OCI-LY3 (cell line): ENCODE measurements at regions not wholly inside any gene's neighbourhood (a gene's known extent, or its start where the extent isn't known, plus 50 kb on each side); places are given as distances from the start of the nearest gene placed in this dataset.

Experiments
- H2AFZ ChIP-seq: fragments of 200-600, 300-600 bp; shearing (Covaris generic); 2 replicates; pipeline ENCODE4 v1.6.0; 2014; ENCODE audit warnings: antibody characterized with exemption, low read depth, low read length
- H3K27ac ChIP-seq: fragments of 200-600, 300-600 bp; sonication (generic); 2 replicates; pipeline ENCODE4 v1.5.1; 2014; ENCODE audit warnings: mild to moderate bottlenecking, low read length, moderate library complexity, mixed read lengths
- H3K27me3 ChIP-seq: fragments of 200-600, 300-600 bp; sonication (generic); 2 replicates; pipeline ENCODE4 v1.6.1; 2014; ENCODE audit warnings: low read depth, low read length, mixed read lengths
- H3K36me3 ChIP-seq: fragments of 200-600, 300-600 bp; sonication (generic); replicated peaks from 2 replicates; pipeline ENCODE3; 2014; ENCODE audit warnings: low read depth, low read length, mixed read lengths
- H3K4me1 ChIP-seq: fragments of 300-600, 200-600 bp; sonication (generic); 2 replicates; pipeline ENCODE4 v1.6.1; 2014; ENCODE audit warnings: low read length, mixed read lengths
- H3K4me2 ChIP-seq: fragments of 200-600, 300-600 bp; sonication (generic); 2 replicates; pipeline ENCODE4 v1.6.1; 2014; ENCODE audit warnings: low read length, mixed read lengths
- H3K4me3 ChIP-seq: fragments of 300-600, 200-600 bp; sonication (generic); 2 replicates; pipeline ENCODE4 v1.5.1; 2014; ENCODE audit warnings: antibody characterized with exemption, mild to moderate bottlenecking, low read length, moderate library complexity
- H3K79me2 ChIP-seq: fragments of 300-600, 200-600 bp; shearing (Covaris generic); 2 replicates; pipeline ENCODE4 v1.6.1; 2014; ENCODE audit warnings: mild to moderate bottlenecking, low read length, mixed read lengths
- H3K9ac ChIP-seq: fragments of 300-600, 200-600 bp; shearing (Covaris generic); 2 replicates; pipeline ENCODE4 v1.6.0; 2014; ENCODE audit warnings: mild to moderate bottlenecking, low read length, moderate library complexity
- H3K9me3 ChIP-seq: fragments of 200-600, 300-600 bp; shearing (Covaris generic); 2 replicates; pipeline ENCODE4 v1.6.1; 2014; ENCODE audit warnings: low read length, mixed read lengths; ENCODE audit not compliant: insufficient read depth
- H4K20me1 ChIP-seq: fragments of 200-600, 300-600 bp; sonication (generic); 2 replicates; pipeline ENCODE4 v1.6.1; 2016; ENCODE audit warnings: low read length, mixed read lengths; ENCODE audit not compliant: insufficient read depth
- CTCF ChIP-seq: fragments of 200-600, 300-600 bp; sonication (generic); IDR thresholded peaks from 2 replicates; pipeline ENCODE4 v1.5.1; 2014; ENCODE audit warnings: antibody characterized with exemption, low read length, low read depth
- EZH2phosphoT487 ChIP-seq: fragments of 200-600 bp; shearing (Covaris generic); IDR thresholded peaks from 2 replicates; pipeline ENCODE4 v1.6.1; 2018; ENCODE audit warnings: antibody characterized with exemption, mixed run types, low read depth

- H3K9ac ChIP-seq: no peak overlapping the region
- H3K4me2 ChIP-seq: no peak overlapping the region
- no peak overlapping the region for H2AFZ ChIP-seq
- no peaks in the 10 kb centered on the region for H3K4me1 ChIP-seq
- no peaks in the 10 kb centered on the region for H3K9me3 ChIP-seq
- TF ChIP-seq CTCF (no peak), EZH2phosphoT487 (no peak)
- H3K27me3 ChIP-seq: no peaks in the 10 kb centered on the region
- H3K36me3 ChIP-seq: no peaks in the 10 kb centered on the region
- H4K20me1 ChIP-seq: no peaks in the 10 kb centered on the region
- H3K27ac ChIP-seq: no peak overlapping the region
- no peaks in the 10 kb centered on the region for H3K79me2 ChIP-seq
- no peak overlapping the region for H3K4me3 ChIP-seq
Observed at GRCh38 chr10:126849646-126850045, 55.6 kb upstream of the DOCK1 start.

GRCh38 chr10:126851414-126852108 is 53.7 kb upstream of the DOCK1 start:
- H2AFZ ChIP-seq: no peak overlapping the region
- H3K4me1 ChIP-seq: no peaks in the 10 kb centered on the region
- H4K20me1 ChIP-seq: no peaks in the 10 kb centered on the region
- no peak overlapping the region for H3K27ac ChIP-seq
- TF ChIP-seq CTCF: no peak
- no peak for TF ChIP-seq EZH2phosphoT487
- no peak overlapping the region for H3K4me3 ChIP-seq
- H3K27me3 ChIP-seq: no peaks in the 10 kb centered on the region
- H3K9ac ChIP-seq: no peak overlapping the region
- no peaks in the 10 kb centered on the region for H3K36me3 ChIP-seq
- no peak overlapping the region for H3K4me2 ChIP-seq
- no peaks in the 10 kb centered on the region for H3K79me2 ChIP-seq
- H3K9me3 ChIP-seq: no peaks in the 10 kb centered on the region

- H3K27ac ChIP-seq: no peak overlapping the region
- H3K9ac ChIP-seq: no peak overlapping the region
- no peak overlapping the region for H3K4me2 ChIP-seq
- no peaks in the 10 kb centered on the region for H3K4me1 ChIP-seq
- no peak overlapping the region for H2AFZ ChIP-seq
- TF ChIP-seq EZH2phosphoT487 (no peak), CTCF (no peak)
- H3K4me3 ChIP-seq: no peak overlapping the region
- H3K27me3 ChIP-seq: no peaks in the 10 kb centered on the region
- no peaks in the 10 kb centered on the region for H3K9me3 ChIP-seq
- no peaks in the 10 kb centered on the region for H3K36me3 ChIP-seq
- H3K79me2 ChIP-seq: no peaks in the 10 kb centered on the region
- H4K20me1 ChIP-seq: no peaks in the 10 kb centered on the region
Observed at GRCh38 chr10:126854726-126855495, 50.3 kb upstream of the DOCK1 start.
